ENCODE measurements at regions not wholly inside any gene's neighbourhood (a gene's known extent, or its start where the extent isn't known, plus 50 kb on each side); places are given as distances from the start of the nearest gene placed in this dataset.

DNA sequence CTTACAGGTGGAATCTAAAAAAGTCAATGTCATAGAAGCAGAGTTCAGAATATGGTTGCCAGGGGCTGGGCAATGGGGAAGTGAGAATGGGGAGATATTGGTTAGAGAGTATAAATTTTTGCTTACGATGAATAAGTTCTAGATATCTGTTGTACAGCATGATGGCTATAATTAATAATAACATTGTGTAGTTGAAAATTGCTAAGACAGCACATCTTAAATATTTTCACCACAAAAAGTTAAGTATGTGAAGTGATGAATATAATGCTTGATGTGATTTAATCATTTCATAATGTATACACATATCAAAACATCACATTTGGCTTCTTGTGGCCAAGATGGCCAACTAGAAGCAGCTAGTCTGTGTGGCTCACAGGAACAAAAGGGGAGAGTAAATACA, 425.9 kb upstream of the ACO1 start:
- ATAC-seq = no peak
- no peak for TF ChIP-seq POLR2A (IDR thresholded peaks at IDR 0.05)
- TF ChIP-seq, protein P1, sequence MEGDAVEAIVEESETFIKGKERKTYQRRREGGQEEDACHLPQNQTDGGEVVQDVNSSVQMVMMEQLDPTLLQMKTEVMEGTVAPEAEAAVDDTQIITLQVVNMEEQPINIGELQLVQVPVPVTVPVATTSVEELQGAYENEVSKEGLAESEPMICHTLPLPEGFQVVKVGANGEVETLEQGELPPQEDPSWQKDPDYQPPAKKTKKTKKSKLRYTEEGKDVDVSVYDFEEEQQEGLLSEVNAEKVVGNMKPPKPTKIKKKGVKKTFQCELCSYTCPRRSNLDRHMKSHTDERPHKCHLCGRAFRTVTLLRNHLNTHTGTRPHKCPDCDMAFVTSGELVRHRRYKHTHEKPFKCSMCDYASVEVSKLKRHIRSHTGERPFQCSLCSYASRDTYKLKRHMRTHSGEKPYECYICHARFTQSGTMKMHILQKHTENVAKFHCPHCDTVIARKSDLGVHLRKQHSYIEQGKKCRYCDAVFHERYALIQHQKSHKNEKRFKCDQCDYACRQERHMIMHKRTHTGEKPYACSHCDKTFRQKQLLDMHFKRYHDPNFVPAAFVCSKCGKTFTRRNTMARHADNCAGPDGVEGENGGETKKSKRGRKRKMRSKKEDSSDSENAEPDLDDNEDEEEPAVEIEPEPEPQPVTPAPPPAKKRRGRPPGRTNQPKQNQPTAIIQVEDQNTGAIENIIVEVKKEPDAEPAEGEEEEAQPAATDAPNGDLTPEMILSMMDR (IDR thresholded peaks at IDR 0.05) = no peak
- no peaks in the 10 kb centered on the region for H3K36me3 ChIP-seq
- WGBS, 4 donors = 35 to 87% (median 65%) methylated on average over 1 of the region's 1 CpG
- peaks cover 0 to 60% (median 18%) of the 10 kb centered on the region in 12 donors for H3K9me3 ChIP-seq
- no peak for DNase-seq
- intact Hi-C loops (cut with DNase I) = no loop called here
- no peak overlapping the region for H3K4me3 ChIP-seq
- no peaks in the 10 kb centered on the region for H3K27me3 ChIP-seq
- no peak overlapping the region for H3K27ac ChIP-seq
- no peaks in the 10 kb centered on the region for H3K4me1 ChIP-seq

- Histone ChIP-seq H3K4me1 (no peaks in the 10 kb centered on the region), H3K9me3 (peaks cover 0 to 11% (median 0%) of the 10 kb centered on the region in 12 donors), H3K36me3 (no peaks in the 10 kb centered on the region), H3K27me3 (no peaks in the 10 kb centered on the region), H3K27ac (no peak overlapping the region), H3K4me3 (no peak overlapping the region)
- WGBS, 4 donors = 45 to 65% (median 48%) methylated on average over 2 of the region's 2 CpGs
- intact Hi-C loops (cut with DNase I) = no loop called here
- no peak for DNase-seq
- TF ChIP-seq POLR2A (IDR thresholded peaks at IDR 0.05) = no peak
- TF ChIP-seq, protein P1 (IDR thresholded peaks at IDR 0.05) = no peak
- ATAC-seq = no peak
These were observed 414.9 kb upstream of the ACO1 start for GRCh38 chr9:31969552-31969951.

DNA sequence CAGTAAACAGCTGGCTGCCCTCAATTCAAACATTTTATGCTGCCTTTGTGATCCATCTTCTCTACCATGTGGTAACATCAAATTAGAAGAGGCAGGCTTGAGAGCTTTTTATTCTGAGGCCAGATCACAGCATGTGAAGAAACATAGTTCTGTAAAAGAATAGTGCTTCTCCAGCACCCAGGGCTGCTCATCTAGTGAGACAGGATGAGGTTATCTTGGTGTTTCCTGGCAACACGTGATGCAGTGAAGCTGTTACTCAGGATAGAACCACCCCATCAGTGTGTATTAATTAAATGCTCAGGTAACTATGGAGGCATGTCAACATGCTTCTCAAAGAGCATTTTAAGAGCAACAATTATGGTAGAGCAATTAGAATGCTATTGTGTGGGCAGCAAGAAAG, 400.5 kb upstream of the ACO1 start:
- H3K36me3 ChIP-seq = no peaks in the 10 kb centered on the region
- TF ChIP-seq, protein P1 (IDR thresholded peaks at IDR 0.05) = no peak
- TF ChIP-seq POLR2A (IDR thresholded peaks at IDR 0.05) = no peak
- no peak for DNase-seq
- intact Hi-C loops (cut with DNase I) = no loop called here
- ATAC-seq = no peak
- peaks cover 0 to 20% (median 6%) of the 10 kb centered on the region in 12 donors for H3K9me3 ChIP-seq
- no peak overlapping the region for H3K27ac ChIP-seq
- no peaks in the 10 kb centered on the region for H3K4me1 ChIP-seq
- no peaks in the 10 kb centered on the region for H3K27me3 ChIP-seq
- WGBS, 4 donors = 13 to 36% (median 28%) methylated on average over 1 of the region's 1 CpG
- H3K4me3 ChIP-seq = no peak overlapping the region

GRCh38 chr9:31996331-31996730, 388.1 kb upstream of the ACO1 start:
- Histone ChIP-seq H3K4me3 (no peak overlapping the region), H3K4me1 (no peaks in the 10 kb centered on the region), H3K36me3 (no peaks in the 10 kb centered on the region), H3K9me3 (peaks cover 0 to 19% (median 0%) of the 10 kb centered on the region in 12 donors), H3K27ac (no peak overlapping the region), H3K27me3 (no peaks in the 10 kb centered on the region)
- ATAC-seq = no peak
- 55 to 71% (median 59%) methylated on average over 1 of the region's 1 CpG for WGBS, 4 donors
- TF ChIP-seq, protein P1 (IDR thresholded peaks at IDR 0.05) = no peak
- TF ChIP-seq POLR2A (IDR thresholded peaks at IDR 0.05) = no peak
- no peak for DNase-seq
- intact Hi-C loops (cut with DNase I) = no loop called here
